Spleen (tissue), 7 donors: ENCODE measurements at regions not wholly inside any gene's neighbourhood (a gene's known extent, or its start where the extent isn't known, plus 50 kb on each side); places are given as distances from the start of the nearest gene placed in this dataset.

ENCODE experiments used
- CTCF ChIP-seq, 11 experiments: fragments of 200-600 bp in 7 of 11; fragments of 450-650 bp in 4 of 11; sonication (generic) in 4 of 11; IDR thresholded peaks in 8 of 11; conservative IDR thresholded peaks in 3 of 11; 1 replicate in 7 of 11; 2 replicates in 4 of 11; pipeline versions ENCODE4 v1.4.0 to v1.8.0; 2016 to 2021; ENCODE audit warnings: antibody characterized with exemption in 11 of 11, inconsistent platforms in 4 of 11, mild to moderate bottlenecking in 1 of 11
- POLR2AphosphoS5 ChIP-seq, 3 donors: sonication (generic); formaldehyde crosslinking; IDR thresholded peaks; one replicate each; pipeline ENCODE4 v1.5.1; 2017; ENCODE audit warnings: antibody characterized with exemption in 3 of 3
- donor health status: DM: no; HTN: no; CAD: no; lungs with moderate emphysema.
- donor health status: DM: no; HTN: no; CAD: no.
- donor health status: DM: no; HTN: no; CAD: no.

DNA sequence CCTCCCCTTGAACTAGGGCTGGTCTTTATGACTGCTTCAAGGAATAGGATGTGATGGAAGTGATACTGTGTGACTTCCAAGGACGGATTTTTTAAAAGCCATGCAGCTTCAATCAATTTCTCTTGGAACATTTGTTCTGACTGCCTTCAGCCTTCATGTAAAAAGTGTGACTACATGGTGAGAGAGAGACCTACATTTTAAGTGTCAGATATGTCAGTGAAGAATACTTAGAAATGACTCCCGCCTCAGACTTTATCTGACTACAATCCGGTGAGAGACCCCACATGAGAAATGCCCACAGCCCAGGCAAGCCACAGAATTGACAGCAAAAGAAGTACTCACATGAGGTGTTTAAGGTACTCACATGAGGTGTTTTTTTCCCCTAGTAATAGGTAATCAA is 295.3 kb downstream of the KCNC2 start:
- TF ChIP-seq CTCF (IDR thresholded peaks at IDR 0.05 in 8 of 11, conservative IDR thresholded peaks at IDR 0.05 in 3 of 11) (no peak), POLR2AphosphoS5 (IDR thresholded peaks at IDR 0.05) (no peak)
